ENCODE measurements at regions not wholly inside any gene's neighbourhood (a gene's known extent, or its start where the extent isn't known, plus 50 kb on each side); places are given as distances from the start of the nearest gene placed in this dataset.

DNA sequence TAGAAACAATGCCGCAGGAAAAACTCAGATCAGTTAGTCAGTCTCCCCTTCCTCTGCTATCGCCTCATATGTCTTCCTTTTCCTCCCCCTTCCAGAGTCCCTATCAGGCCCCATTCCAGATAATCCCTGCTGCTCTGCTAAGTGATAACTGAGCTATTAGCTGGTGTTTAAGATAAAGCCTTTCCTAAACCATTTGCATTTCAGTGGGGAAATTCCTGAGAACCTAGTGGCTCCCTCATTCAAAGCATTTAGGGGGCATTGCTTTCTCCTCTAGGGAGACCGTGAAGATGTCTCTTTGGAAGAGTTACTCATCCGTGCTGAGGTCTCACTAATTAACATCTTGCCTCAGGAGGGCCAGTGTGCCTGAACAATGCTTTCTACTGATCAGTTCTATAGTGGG, 401.6 kb downstream of the NPIPA7 start:
- Histone ChIP-seq H3K27ac (no peak overlapping the region), H3K36me3 (no peaks in the 10 kb centered on the region), H3K4me3 (no peak overlapping the region), H3K4me1 (no peaks in the 10 kb centered on the region), H3K27me3 (no peaks in the 10 kb centered on the region), H3K9me3 (no peaks in the 10 kb centered on the region)
- intact Hi-C loops (cut with DNase I; ENCODE audit: low total_unique reads) = no loop called here
- DNase-seq = no peak
- TF ChIP-seq CTCF (IDR thresholded peaks at IDR 0.05) = no peak

DNA sequence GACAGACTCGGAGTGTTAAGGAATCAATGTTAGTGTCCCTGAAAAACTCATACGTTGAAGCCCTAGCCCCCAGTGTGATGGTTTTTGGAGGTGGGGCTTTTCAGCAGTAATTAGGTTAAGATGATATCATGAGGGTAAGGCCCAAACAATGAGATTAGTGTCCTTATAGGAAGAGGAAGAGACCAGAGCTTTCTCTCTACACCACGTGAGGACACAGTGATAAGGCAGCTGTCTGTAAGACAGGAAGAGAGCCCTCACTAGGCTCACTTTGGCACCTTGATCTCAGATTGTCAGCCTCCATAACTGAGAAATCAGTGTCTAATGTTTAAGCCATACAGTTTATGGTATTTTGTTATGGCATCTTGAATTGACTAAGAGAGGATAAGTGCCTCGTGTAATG, 403.2 kb downstream of the NPIPA7 start:
- no peak overlapping the region for H3K27ac ChIP-seq
- H3K4me3 ChIP-seq = no peak overlapping the region
- no peak for DNase-seq
- no peaks in the 10 kb centered on the region for H3K9me3 ChIP-seq
- no peaks in the 10 kb centered on the region for H3K27me3 ChIP-seq
- intact Hi-C loops (cut with DNase I; ENCODE audit: low total_unique reads) = no loop called here
- no peaks in the 10 kb centered on the region for H3K4me1 ChIP-seq
- H3K36me3 ChIP-seq = no peaks in the 10 kb centered on the region
- TF ChIP-seq CTCF (IDR thresholded peaks at IDR 0.05) = no peak

DNA sequence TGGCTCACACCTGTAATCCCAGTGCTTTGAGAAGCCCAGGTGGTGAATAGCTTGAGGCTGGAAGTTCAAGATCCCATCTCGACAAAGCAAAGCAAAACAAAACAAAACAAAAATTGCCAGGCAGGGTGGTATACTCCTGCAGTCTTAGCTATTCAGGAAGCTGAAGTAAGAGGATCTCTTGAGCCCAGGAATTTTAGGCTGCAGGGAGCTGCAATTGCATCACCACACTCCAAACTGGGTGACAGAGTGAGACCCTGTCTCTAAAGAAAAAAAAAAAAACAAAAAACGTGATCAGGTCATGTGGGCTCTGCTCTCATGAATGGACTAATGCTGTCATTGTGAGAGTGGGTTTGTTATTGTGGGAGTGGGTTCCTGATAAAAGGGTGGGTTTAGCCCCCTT, 409.1 kb downstream of the NPIPA7 start:
- no peak for DNase-seq
- Histone ChIP-seq H3K36me3 (no peaks in the 10 kb centered on the region), H3K4me3 (no peak overlapping the region), H3K9me3 (peaks cover 0 to 19% (median 10%) of the 10 kb centered on the region in 3 donors), H3K4me1 (no peaks in the 10 kb centered on the region), H3K27me3 (no peaks in the 10 kb centered on the region), H3K27ac (no peak overlapping the region)
- no peak for TF ChIP-seq CTCF (IDR thresholded peaks at IDR 0.05)
- intact Hi-C loops (cut with DNase I; ENCODE audit: low total_unique reads) = no loop called here

DNA sequence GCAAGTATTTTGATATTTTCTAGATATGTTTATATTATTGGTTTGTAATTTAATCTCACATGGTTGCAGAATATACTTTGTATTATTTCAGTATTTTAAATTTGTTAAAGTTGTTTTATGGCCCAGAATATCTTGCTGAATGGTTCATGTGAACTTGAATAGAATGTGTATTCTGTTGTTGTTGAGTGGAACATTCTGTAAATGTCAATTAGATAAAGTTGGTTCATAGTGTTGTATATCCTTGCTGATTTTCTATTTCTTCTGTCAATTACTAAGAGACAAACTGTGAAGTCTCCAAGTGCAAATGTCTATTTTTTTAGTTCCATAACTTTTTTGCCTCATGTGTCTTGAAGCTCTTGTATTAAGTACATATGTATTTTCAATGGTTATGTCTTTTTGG, 411.7 kb downstream of the NPIPA7 start:
- no peaks in the 10 kb centered on the region for H3K27me3 ChIP-seq
- H3K4me3 ChIP-seq = no peak overlapping the region
- H3K4me1 ChIP-seq = no peaks in the 10 kb centered on the region
- H3K27ac ChIP-seq = no peak overlapping the region
- intact Hi-C loops (cut with DNase I; ENCODE audit: low total_unique reads) = no loop called here
- H3K9me3 ChIP-seq = peaks cover 0 to 19% (median 10%) of the 10 kb centered on the region in 3 donors
- no peak for TF ChIP-seq CTCF (IDR thresholded peaks at IDR 0.05)
- DNase-seq = no peak
- no peaks in the 10 kb centered on the region for H3K36me3 ChIP-seq

GRCh38 chr16:16791051-16791450, 412.1 kb downstream of the NPIPA7 start:
- Histone ChIP-seq H3K4me1 (no peaks in the 10 kb centered on the region), H3K27me3 (no peaks in the 10 kb centered on the region), H3K9me3 (peaks cover 0 to 19% (median 10%) of the 10 kb centered on the region in 3 donors), H3K27ac (no peak overlapping the region), H3K36me3 (no peaks in the 10 kb centered on the region), H3K4me3 (no peak overlapping the region)
- TF ChIP-seq CTCF (IDR thresholded peaks at IDR 0.05) = no peak
- intact Hi-C loops (cut with DNase I; ENCODE audit: low total_unique reads) = no loop called here
- DNase-seq = no peak

GRCh38 chr16:16797239-16797638, 418.3 kb downstream of the NPIPA7 start:
- no peak overlapping the region for H3K27ac ChIP-seq
- H3K4me1 ChIP-seq = no peaks in the 10 kb centered on the region
- no peak for DNase-seq
- no peak overlapping the region for H3K4me3 ChIP-seq
- intact Hi-C loops (cut with DNase I; ENCODE audit: low total_unique reads) = no loop called here
- no peak for TF ChIP-seq CTCF (IDR thresholded peaks at IDR 0.05)
- H3K27me3 ChIP-seq = no peaks in the 10 kb centered on the region
- H3K9me3 ChIP-seq = no peaks in the 10 kb centered on the region
- no peaks in the 10 kb centered on the region for H3K36me3 ChIP-seq
